Activated naive CD8-positive, alpha-beta T cell treated with anti-CD3 and anti-CD28 coated beads for 36 hours (primary cell): ENCODE measurements at regions not wholly inside any gene's neighbourhood (a gene's known extent, or its start where the extent isn't known, plus 50 kb on each side); places are given as distances from the start of the nearest gene placed in this dataset.

Source experiments
- DNase-seq: peaks from one replicate; pipeline ENCODE4 v3.0.0; 2021
- H3K27ac Mint-ChIP-seq: one replicate; pipeline ENCODE4 v1.8.0; 2022; ENCODE audit warnings: mild to moderate bottlenecking, moderate library complexity, mixed read lengths
- H3K27me3 Mint-ChIP-seq: one replicate; pipeline ENCODE4 v1.8.0; 2022; ENCODE audit warnings: mild to moderate bottlenecking, mixed read lengths
- H3K36me3 Mint-ChIP-seq: one replicate; pipeline ENCODE4 v1.8.0; 2021; ENCODE audit warnings: mild to moderate bottlenecking, mixed read lengths
- H3K4me1 Mint-ChIP-seq: one replicate; pipeline ENCODE4 v1.8.0; 2021; ENCODE audit warnings: mixed read lengths
- H3K4me3 Mint-ChIP-seq: one replicate; pipeline ENCODE4 v1.8.0; 2022; ENCODE audit warnings: mild to moderate bottlenecking, moderate library complexity, mixed read lengths
- H3K9me3 Mint-ChIP-seq: one replicate; pipeline ENCODE4 v1.8.0; 2022; ENCODE audit warnings: mixed read lengths

DNA sequence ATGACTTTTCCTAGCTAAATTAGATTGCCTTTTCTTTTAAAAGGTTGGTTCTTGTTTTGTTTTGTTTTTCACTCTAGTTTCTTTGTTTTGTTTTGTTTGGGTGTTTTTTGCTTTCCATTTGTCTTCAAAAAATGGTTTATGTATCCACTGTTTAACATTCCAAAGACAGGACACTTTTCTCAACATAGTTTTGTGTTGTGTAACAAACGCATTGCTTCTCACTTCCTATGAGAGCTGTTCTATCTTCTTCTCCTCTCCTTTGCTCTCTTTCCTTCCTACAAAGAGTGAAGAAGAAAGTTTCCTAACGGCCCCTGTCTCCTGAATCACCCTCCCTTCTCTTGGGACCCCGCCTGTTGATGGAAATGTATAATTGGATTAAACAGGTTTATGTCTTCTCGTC, 539.7 kb downstream of the ACTL7B start:
- Mint-ChIP-seq H3K4me3 (no peak overlapping the region), H3K9me3 (no peaks in the 10 kb centered on the region), H3K36me3 (no peaks in the 10 kb centered on the region), H3K27me3 (no peaks in the 10 kb centered on the region), H3K27ac (no peak overlapping the region), H3K4me1 (no peaks in the 10 kb centered on the region)
- DNase-seq: no peak

DNA sequence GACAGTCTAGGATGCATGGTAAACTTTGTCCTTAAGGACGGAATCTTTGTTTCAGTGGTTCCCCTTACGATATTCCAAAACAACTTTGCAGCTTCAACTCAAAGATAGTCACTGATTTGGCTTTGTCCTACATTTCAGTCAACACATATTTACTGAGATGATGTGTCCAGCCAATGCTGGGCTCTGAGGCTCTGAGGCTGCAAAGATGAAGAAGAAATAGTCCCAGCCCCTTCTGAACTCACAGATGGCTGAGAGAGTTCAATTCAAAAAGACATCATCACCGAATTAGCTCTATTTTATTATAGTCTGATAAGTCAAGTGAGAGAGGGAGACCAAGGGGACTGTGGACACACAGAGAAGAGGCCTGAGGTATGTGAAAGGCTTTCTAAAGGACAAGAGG, 544.0 kb downstream of the ACTL7B start:
- H3K27ac Mint-ChIP-seq: no peak overlapping the region

DNA sequence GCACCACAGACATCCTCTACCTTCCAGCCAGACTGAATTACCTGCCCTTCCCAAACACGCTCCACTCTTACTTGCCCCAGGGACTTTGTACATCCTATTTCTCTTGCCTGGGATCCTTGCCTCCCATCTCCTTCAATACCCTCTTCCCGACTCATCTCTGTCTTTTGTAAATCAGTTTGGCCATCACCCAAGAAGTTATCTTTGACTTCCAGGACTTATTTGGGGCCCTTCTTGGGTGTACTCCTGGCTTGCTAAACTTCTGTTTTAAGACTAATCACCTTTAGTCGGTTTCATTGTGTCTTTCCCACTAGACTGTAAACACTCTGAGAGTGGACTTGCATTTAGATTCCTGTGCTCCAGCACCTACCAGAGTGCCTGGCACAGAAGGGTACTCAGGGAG, 545.6 kb downstream of the ACTL7B start:
- Mint-ChIP-seq H3K4me3 (no peak overlapping the region), H3K9me3 (peaks cover 2% of the 10 kb centered on the region), H3K4me1 (no peaks in the 10 kb centered on the region), H3K27me3 (no peaks in the 10 kb centered on the region), H3K27ac (no peak overlapping the region), H3K36me3 (no peaks in the 10 kb centered on the region)
- DNase-seq: no peak

More for the DNA sequence above, 544.0 kb downstream of the ACTL7B start:
- Mint-ChIP-seq H3K36me3 (no peaks in the 10 kb centered on the region), H3K4me1 (no peaks in the 10 kb centered on the region), H3K9me3 (peaks cover 2% of the 10 kb centered on the region), H3K27me3 (no peaks in the 10 kb centered on the region), H3K4me3 (no peak overlapping the region)
- no peak for DNase-seq

DNA sequence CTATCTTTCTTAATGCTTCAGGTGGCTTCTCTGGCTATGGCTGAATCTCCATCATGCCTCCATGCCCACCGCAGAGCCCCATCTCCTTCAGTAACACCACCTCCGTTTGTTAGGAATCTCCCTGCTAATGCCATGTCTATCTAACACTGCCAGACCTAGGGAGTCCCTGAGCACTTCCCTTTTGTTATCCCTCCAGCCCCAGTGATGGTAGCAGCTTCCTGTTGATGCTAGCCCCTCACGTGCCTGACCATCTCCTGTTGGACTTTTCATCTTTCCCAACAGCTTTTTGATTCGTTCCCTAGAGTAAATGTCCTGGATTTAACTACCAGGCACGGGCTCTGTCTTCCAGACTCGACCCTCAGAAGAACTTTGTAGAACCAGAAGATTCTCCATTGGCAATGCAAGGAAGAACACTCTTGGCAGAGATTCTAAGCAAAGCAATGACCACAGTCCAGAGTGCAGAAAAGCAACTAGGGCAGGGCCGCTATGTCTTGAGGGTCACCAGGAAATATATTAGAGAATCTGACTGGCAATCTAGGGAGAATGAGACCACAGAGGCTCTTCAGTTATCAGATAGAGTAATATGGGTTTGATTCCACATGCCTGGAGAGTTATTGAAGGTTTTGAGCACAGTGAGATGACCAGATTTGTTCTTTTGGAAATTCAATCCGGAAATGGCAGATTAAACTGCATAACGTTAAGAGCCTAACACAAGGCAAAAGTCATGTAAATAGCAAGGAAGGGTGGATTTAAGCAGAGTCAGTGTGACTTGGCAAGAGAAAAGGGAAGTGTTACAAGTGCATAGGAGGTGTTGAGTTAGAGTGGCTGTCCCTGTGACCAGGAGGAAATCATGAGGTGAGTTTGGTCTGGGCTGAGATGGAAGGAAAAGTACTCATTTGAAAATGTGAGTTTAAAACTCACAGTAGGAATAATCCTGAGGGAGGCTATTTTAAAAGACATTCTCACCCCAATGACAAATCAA, 555.2 kb downstream of the ACTL7B start:
- peaks cover 2% of the 10 kb centered on the region for H3K27me3 Mint-ChIP-seq
- no peaks in the 10 kb centered on the region for H3K36me3 Mint-ChIP-seq

DNA sequence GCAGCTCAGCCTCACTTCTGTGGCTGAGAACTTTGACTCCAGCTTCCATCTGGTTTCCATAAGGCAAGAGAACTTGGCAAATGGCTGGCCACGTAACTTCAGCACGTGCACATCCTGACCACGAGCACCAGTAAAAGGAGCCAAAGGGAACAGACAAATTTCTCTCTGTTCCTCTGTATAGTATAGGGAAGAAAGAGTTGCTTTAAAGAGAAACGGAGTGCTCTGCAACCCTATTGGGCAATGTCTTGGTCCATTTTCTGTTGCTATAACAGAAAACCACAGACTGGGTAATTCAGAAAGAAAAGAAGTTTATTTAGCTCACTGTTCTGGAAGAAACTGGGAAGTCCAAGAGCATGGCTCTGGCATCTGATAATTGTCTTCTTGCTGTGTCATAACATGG, 558.7 kb downstream of the ACTL7B start:
- DNase-seq: no peak
- Mint-ChIP-seq H3K4me1 (no peaks in the 10 kb centered on the region), H3K36me3 (no peaks in the 10 kb centered on the region), H3K27me3 (peaks cover 2% of the 10 kb centered on the region), H3K9me3 (no peaks in the 10 kb centered on the region), H3K4me3 (no peak overlapping the region), H3K27ac (no peak overlapping the region)

More for the DNA sequence above, 555.2 kb downstream of the ACTL7B start:
- Mint-ChIP-seq H3K27ac (no peak overlapping the region), H3K4me1 (no peaks in the 10 kb centered on the region), H3K4me3 (no peak overlapping the region), H3K9me3 (peaks cover 5% of the 10 kb centered on the region)
- no peak for DNase-seq

DNA sequence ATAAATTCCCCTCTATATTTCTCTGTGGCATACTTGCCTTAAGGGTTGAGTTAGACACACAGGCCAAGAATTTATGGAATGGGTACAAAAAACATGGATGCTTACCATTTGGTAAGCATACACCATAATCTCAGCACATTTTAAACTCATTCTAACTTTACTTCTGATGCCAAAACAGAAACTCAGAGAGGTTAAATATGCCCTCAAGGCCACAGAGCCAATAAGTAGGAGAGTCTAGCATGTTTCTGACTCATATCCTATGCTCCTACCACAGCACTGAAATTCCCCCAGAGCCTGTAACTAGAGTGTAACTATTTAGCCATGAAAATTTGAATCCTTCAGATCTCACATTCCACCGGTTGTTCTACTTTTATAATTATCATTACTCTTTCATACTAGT, 559.7 kb downstream of the ACTL7B start:
- no peaks in the 10 kb centered on the region for H3K9me3 Mint-ChIP-seq
- no peaks in the 10 kb centered on the region for H3K36me3 Mint-ChIP-seq
- DNase-seq: no peak
- H3K4me3 Mint-ChIP-seq: no peak overlapping the region
- no peaks in the 10 kb centered on the region for H3K4me1 Mint-ChIP-seq
- H3K27me3 Mint-ChIP-seq: peaks cover 2% of the 10 kb centered on the region
- no peak overlapping the region for H3K27ac Mint-ChIP-seq

DNA sequence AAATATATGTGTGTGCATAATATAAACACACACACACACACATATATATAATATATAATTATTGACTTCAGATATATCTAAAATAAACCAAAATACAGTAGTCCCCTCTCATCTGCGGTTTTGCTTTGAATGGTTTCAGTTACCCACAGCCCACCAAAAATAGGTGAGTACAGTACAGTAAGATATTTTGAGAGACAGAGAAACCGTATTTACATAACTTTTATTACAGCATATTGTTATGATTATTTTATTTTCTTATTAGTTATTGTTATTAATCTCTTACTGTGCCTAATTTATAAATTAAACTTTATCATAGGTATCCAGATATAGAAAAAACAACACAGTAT, 564.2 kb downstream of the ACTL7B start:
- H3K4me3 Mint-ChIP-seq: no peak overlapping the region
- no peaks in the 10 kb centered on the region for H3K4me1 Mint-ChIP-seq
- H3K9me3 Mint-ChIP-seq: no peaks in the 10 kb centered on the region
- no peaks in the 10 kb centered on the region for H3K27me3 Mint-ChIP-seq
- no peaks in the 10 kb centered on the region for H3K36me3 Mint-ChIP-seq
- no peak for DNase-seq
- no peak overlapping the region for H3K27ac Mint-ChIP-seq

DNA sequence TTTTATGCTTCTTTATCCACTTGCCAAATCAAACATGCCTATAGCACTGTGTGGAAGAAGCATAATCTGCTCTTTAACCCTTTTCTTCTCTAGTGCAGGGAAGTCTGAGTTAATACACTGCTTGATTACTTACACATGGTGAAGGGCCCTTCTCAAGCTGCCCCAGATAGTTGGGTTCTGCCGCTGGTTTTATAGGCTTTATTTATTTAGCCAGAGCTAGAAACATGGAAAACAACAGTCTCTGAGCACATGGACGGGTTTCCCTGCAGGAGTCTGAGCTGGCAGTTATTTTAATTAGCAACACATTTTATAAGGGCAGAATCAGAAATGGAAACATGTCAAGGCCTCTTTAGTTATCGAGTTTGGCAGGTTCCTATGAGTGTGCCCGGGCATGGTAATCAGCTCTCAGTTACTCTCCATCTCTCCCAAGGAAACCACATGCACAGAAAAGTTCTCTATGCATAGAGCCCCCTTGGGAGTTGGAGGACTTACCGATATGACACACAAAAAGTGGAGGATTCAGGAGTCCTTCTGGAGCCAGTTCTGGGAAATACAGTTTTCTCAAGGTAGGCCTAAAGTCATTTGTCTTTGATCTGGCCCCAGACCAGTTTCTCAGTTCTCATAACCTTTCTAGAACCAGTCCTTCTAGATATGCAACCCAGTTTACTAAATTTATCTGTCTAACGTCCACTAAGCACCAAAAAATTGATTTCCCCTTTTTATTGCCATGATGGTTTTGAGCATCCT, 564.8 kb downstream of the ACTL7B start:
- H3K4me1 Mint-ChIP-seq: no peaks in the 10 kb centered on the region
- no peaks in the 10 kb centered on the region for H3K9me3 Mint-ChIP-seq
- H3K27me3 Mint-ChIP-seq: no peaks in the 10 kb centered on the region
- no peak for DNase-seq
- no peak overlapping the region for H3K4me3 Mint-ChIP-seq
- H3K27ac Mint-ChIP-seq: no peak overlapping the region
- H3K36me3 Mint-ChIP-seq: no peaks in the 10 kb centered on the region

DNA sequence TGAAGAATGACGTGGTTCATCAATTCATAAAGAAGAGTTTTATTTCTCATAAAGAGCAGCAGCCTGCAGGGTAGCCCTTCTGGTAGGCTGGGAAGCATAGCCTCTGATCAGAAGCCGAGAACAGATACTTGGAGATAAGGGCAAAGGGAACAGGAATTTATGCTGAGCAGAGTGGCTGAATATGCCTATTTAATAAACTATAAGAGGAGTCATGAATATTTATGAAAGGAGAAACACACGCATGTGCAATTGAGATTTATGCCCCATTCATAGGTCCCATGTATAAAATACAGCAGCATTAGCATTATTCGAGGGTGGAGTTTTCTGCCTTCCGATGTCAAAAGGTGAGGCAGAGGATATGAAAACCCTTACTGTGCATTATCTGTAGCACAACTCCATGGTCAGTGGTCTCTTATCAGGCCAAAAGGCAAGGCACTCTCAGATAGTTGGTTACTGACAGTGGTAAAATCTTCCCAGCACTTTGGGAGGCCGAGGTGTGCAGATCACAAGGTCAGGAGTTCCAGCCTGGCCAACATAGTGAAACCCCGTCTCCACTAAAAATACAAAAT, 569.1 kb downstream of the ACTL7B start:
- H3K9me3 Mint-ChIP-seq: peaks cover 1% of the 10 kb centered on the region
- no peaks in the 10 kb centered on the region for H3K4me1 Mint-ChIP-seq
- no peak overlapping the region for H3K27ac Mint-ChIP-seq

DNA sequence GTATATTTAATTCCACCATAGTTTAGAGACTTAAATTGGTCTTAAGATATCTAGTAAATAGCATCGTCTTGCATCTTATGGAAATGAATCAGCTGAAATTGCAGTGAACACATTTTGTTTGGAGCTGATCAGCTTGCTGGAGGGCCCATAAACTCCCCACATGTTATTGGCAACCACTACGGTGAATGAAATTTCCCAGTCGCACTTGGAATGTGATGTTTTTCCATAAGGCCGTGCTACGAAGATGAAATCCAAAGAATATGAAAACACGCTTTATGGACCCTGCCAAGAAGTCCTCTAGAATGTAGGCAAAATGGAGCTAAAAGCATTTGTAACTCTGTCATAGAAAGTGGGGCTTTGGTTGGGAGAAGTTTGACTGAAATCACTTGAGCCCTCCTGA, 572.1 kb downstream of the ACTL7B start:
- H3K27me3 Mint-ChIP-seq: peaks cover 3% of the 10 kb centered on the region
- H3K4me3 Mint-ChIP-seq: no peak overlapping the region
- no peaks in the 10 kb centered on the region for H3K4me1 Mint-ChIP-seq
- H3K27ac Mint-ChIP-seq: no peak overlapping the region
- peaks cover 1% of the 10 kb centered on the region for H3K9me3 Mint-ChIP-seq
- no peaks in the 10 kb centered on the region for H3K36me3 Mint-ChIP-seq
- DNase-seq: no peak

More for the DNA sequence above, 569.1 kb downstream of the ACTL7B start:
- H3K27me3 Mint-ChIP-seq: no peaks in the 10 kb centered on the region
- H3K4me3 Mint-ChIP-seq: no peak overlapping the region
- H3K36me3 Mint-ChIP-seq: no peaks in the 10 kb centered on the region
- DNase-seq: no peak

DNA sequence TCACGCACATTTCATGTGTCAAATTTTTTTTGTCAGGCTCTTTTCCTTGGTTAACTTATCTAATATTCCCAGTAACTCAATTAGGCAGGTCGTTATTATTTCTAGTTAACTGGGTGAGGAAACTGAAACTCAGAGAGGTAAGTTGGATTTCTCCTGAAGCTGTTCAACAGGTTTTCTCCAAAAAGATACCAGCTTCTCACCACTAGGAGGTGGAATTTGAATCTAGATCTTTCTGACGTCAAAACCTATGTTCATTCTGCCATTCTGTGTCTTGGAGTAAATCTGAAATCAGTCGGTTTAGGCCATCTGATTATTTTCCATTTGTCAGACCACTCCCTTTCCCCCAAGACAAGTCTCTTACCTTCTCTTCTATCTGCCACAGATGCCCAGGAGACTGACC, 572.9 kb downstream of the ACTL7B start:
- peaks cover 1% of the 10 kb centered on the region for H3K9me3 Mint-ChIP-seq
- no peak overlapping the region for H3K4me3 Mint-ChIP-seq
- no peak for DNase-seq

DNA sequence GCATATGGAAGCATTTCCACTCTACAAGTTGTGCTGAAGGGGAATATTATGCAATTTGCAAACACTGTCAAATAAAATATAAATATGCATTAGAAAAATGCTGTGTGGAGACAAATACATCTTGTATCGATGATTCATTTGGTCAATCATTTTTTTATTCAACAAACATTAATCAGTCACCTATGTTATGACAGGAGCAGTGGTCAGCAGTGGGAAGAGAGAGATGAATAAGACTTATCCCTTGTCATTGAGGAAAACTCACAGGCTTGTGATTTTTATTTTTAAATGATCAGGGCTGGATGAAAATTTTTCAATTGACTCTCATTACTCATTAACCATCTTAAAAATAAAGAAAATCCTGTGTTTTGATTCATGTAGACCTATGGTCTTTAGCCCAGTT, 574.1 kb downstream of the ACTL7B start:
- Mint-ChIP-seq H3K4me3 (no peak overlapping the region), H3K27me3 (peaks cover 3% of the 10 kb centered on the region), H3K9me3 (peaks cover 3% of the 10 kb centered on the region), H3K27ac (no peak overlapping the region), H3K36me3 (no peaks in the 10 kb centered on the region), H3K4me1 (no peaks in the 10 kb centered on the region)
- DNase-seq: no peak

More for the DNA sequence above, 572.9 kb downstream of the ACTL7B start:
- Mint-ChIP-seq H3K27me3 (peaks cover 3% of the 10 kb centered on the region), H3K4me1 (no peaks in the 10 kb centered on the region), H3K36me3 (no peaks in the 10 kb centered on the region), H3K27ac (no peak overlapping the region)

DNA sequence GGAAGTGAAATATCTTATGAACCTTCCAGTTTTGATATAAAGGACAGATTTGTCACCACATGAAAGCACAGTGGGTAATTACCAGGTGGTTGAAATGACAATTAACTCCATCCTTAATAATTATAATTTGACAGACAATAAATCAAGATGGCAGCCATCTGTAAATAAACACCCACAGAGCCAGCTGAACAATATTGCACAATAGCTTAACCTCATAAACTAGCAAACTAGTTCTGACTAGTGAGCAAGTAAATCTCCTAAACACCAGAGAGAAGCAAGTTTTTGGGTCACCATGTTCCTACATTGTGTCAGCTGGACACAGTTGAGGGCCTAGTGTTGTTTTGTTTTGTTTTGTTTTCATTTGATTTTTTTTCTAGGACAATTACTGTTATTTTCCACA, 577.4 kb downstream of the ACTL7B start:
- Mint-ChIP-seq H3K27me3 (peaks cover 3% of the 10 kb centered on the region), H3K36me3 (no peaks in the 10 kb centered on the region), H3K9me3 (peaks cover 9% of the 10 kb centered on the region), H3K4me3 (no peak overlapping the region), H3K4me1 (no peaks in the 10 kb centered on the region), H3K27ac (no peak overlapping the region)
- DNase-seq: no peak

DNA sequence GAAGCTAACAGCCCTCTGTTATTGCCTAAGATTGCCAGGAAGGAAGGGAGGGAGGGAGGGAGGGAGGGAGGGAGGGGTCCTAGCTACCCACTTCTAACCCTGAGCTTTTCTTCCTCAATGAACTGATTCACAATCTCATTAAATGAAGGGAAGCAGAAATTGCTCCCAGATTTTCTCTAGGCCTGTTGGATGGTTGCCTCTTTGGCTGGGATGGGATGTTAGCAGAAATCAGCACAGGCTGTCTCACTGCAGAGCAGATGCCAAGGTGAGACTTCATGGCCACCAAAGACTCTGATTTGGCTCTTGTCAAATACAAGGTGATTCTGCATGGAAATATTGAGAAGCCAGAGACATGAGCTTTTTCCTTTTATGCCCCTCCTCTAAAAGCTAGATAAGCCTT, 578.6 kb downstream of the ACTL7B start:
- Mint-ChIP-seq H3K27me3 (peaks cover 3% of the 10 kb centered on the region), H3K36me3 (no peaks in the 10 kb centered on the region), H3K4me1 (no peaks in the 10 kb centered on the region), H3K9me3 (peaks cover 8% of the 10 kb centered on the region), H3K4me3 (no peak overlapping the region), H3K27ac (no peak overlapping the region)
- DNase-seq: no peak

DNA sequence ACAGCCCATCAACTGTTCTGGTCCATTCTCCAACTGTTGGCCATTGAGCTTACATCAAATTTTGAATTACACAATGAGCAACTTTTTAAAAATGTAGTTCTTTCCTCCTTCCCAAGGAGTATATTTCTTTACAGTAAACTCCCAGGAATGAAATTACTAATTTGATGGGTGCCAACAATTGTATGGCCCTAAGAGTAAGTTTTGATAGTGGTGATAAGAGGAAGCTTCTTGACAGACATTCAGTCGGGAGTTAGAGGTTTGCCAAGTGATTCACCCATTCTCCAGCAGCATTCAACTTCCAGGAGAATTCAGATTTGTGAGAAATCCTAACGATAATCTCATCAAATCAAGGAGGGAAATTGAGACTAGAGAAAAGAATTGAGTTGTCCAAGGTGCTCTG, 579.9 kb downstream of the ACTL7B start:
- no peak overlapping the region for H3K27ac Mint-ChIP-seq
- H3K36me3 Mint-ChIP-seq: no peaks in the 10 kb centered on the region
- H3K4me3 Mint-ChIP-seq: no peak overlapping the region
- DNase-seq: no peak
- H3K4me1 Mint-ChIP-seq: no peaks in the 10 kb centered on the region
- H3K9me3 Mint-ChIP-seq: peaks cover 8% of the 10 kb centered on the region
- H3K27me3 Mint-ChIP-seq: peaks cover 3% of the 10 kb centered on the region
